ENCODE measurements at regions not wholly inside any gene's neighbourhood (a gene's known extent, or its start where the extent isn't known, plus 50 kb on each side); places are given as distances from the start of the nearest gene placed in this dataset.

- no peaks in the 10 kb centered on the region for H3K27me3 ChIP-seq (ENCODE audit: control insufficient read depth in 1 of 2, insufficient read depth in 2 of 2, low read length in 1 of 2)
- no peaks in the 10 kb centered on the region for H3K4me1 ChIP-seq (ENCODE audit: control insufficient read depth in 1 of 2, insufficient read depth in 2 of 2, low read length in 2 of 2)
- H3K4me3 ChIP-seq (ENCODE audit: low read length in 2 of 2) = no peak overlapping the region
- intact Hi-C loops (cut with DNase I) = no loop called here
- DNase-seq (no peak), ATAC-seq (ENCODE audit: low FRiP score) (no peak)
- WGBS, 2 donors = 76 to 78% methylated on average over 13 of the region's 13 CpGs
- no peaks in the 10 kb centered on the region for H3K36me3 ChIP-seq (ENCODE audit: control insufficient read depth in 1 of 2, insufficient read depth in 2 of 2, low read length in 1 of 2)
- peaks cover 2% of the 10 kb centered on the region for H3K9me3 ChIP-seq (ENCODE audit: control insufficient read depth, low read length)
- no peak overlapping the region for H3K27ac ChIP-seq (ENCODE audit: low read depth in 1 of 2, low read length in 2 of 2)
Observed at GRCh38 chr3:143201870-143202752, 82.5 kb downstream of the CHST2 start.

DNA sequence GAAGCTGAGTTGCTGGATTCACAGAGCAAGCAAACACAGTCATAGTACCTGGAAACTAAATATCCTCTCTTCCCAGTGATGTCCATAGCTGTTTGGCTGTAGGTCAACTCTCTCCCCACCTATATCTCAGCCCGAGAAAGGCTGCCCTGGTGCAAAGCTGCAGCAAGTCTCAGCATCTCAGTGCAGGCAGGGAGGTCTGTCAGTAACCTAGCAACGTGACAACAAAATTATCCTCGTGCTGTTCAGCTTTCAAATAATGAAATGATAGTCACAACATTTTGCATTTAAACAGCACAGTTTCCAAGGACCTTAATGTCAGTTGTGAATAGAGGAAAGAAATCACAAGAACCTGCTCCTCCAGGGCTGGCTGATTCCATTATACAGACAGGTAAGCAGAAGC is 83.6 kb downstream of the CHST2 start:
- Histone ChIP-seq H3K27me3 (ENCODE audit: control insufficient read depth in 1 of 2, insufficient read depth in 2 of 2, low read length in 1 of 2) (no peaks in the 10 kb centered on the region), H3K4me1 (ENCODE audit: control insufficient read depth in 1 of 2, insufficient read depth in 2 of 2, low read length in 2 of 2) (no peaks in the 10 kb centered on the region), H3K4me3 (ENCODE audit: low read length in 2 of 2) (no peak overlapping the region), H3K9me3 (ENCODE audit: control insufficient read depth, low read length) (peaks cover 2% of the 10 kb centered on the region), H3K36me3 (ENCODE audit: control insufficient read depth in 1 of 2, insufficient read depth in 2 of 2, low read length in 1 of 2) (no peaks in the 10 kb centered on the region), H3K27ac (ENCODE audit: low read depth in 1 of 2, low read length in 2 of 2) (no peak overlapping the region)
- WGBS, 2 donors = 54 to 55% methylated on average over 3 of the region's 3 CpGs
- ATAC-seq (ENCODE audit: low FRiP score) (no peak), DNase-seq (no peak)
- intact Hi-C loops (cut with DNase I) = no loop called here

GRCh38 chr3:143203848-143204247 is 84.3 kb downstream of the CHST2 start:
- H3K4me3 ChIP-seq (ENCODE audit: low read length in 2 of 2) = no peak overlapping the region

GRCh38 chr3:143206955-143207337 is 87.4 kb downstream of the CHST2 start:
- Histone ChIP-seq H3K4me3 (ENCODE audit: low read length in 2 of 2) (no peak overlapping the region), H3K36me3 (ENCODE audit: control insufficient read depth in 1 of 2, insufficient read depth in 2 of 2, low read length in 1 of 2) (no peaks in the 10 kb centered on the region), H3K27me3 (ENCODE audit: control insufficient read depth in 1 of 2, insufficient read depth in 2 of 2, low read length in 1 of 2) (no peaks in the 10 kb centered on the region), H3K9me3 (ENCODE audit: control insufficient read depth, low read length) (peaks cover 2% of the 10 kb centered on the region), H3K27ac (ENCODE audit: low read depth in 1 of 2, low read length in 2 of 2) (no peak overlapping the region), H3K4me1 (ENCODE audit: control insufficient read depth in 1 of 2, insufficient read depth in 2 of 2, low read length in 2 of 2) (no peaks in the 10 kb centered on the region)
- intact Hi-C loops (cut with DNase I) = no loop called here
- no peak for ATAC-seq (ENCODE audit: low FRiP score)
- DNase-seq = no peak
- WGBS, 2 donors = 66 to 91% methylated on average over 4 of the region's 4 CpGs

More at GRCh38 chr3:143203848-143204247, 84.3 kb downstream of the CHST2 start:
- Histone ChIP-seq H3K4me1 (ENCODE audit: control insufficient read depth in 1 of 2, insufficient read depth in 2 of 2, low read length in 2 of 2) (no peaks in the 10 kb centered on the region), H3K36me3 (ENCODE audit: control insufficient read depth in 1 of 2, insufficient read depth in 2 of 2, low read length in 1 of 2) (no peaks in the 10 kb centered on the region), H3K27me3 (ENCODE audit: control insufficient read depth in 1 of 2, insufficient read depth in 2 of 2, low read length in 1 of 2) (no peaks in the 10 kb centered on the region), H3K27ac (ENCODE audit: low read depth in 1 of 2, low read length in 2 of 2) (no peak overlapping the region), H3K9me3 (ENCODE audit: control insufficient read depth, low read length) (peaks cover 2% of the 10 kb centered on the region)
- DNase-seq (no peak), ATAC-seq (ENCODE audit: low FRiP score) (no peak)
- WGBS, 2 donors = 79 to 84% methylated on average over 3 of the region's 3 CpGs
- intact Hi-C loops (cut with DNase I) = no loop called here

DNA sequence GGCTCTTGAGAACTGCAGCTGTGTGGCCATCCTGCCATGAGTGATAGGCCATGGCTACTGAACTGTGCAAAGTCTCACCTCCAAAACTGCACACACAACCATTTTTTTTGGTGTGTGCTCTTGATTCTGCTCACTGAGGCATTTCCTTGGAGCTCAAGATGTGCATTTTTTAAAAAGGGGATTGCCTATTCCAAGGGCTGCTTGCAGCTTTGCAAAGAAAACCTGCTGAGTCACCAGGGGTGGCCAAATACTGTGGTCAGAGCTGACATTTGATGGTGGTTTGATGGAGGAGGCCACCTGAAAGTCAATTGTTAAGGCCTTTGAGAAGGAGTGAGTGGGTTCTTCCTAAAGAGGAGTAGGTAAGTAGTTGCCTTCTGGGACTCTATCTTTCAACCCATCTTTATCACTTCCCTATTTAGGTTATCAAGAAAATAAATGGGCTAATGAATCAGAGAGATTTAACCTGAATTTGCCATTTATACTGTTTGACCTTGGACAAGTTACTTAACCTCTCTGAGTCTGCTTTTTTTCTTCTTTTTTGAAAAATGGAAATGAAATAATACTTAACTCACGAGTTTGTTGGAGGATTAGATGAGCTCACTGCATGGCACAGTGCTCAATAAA is 87.9 kb downstream of the CHST2 start:
- H3K9me3 ChIP-seq (ENCODE audit: control insufficient read depth, low read length) = peaks cover 2% of the 10 kb centered on the region
- H3K4me3 ChIP-seq (ENCODE audit: low read length in 2 of 2) = no peak overlapping the region
- DNase-seq (no peak), ATAC-seq (ENCODE audit: low FRiP score) (no peak)
- H3K36me3 ChIP-seq (ENCODE audit: control insufficient read depth in 1 of 2, insufficient read depth in 2 of 2, low read length in 1 of 2) = no peaks in the 10 kb centered on the region
- no peaks in the 10 kb centered on the region for H3K4me1 ChIP-seq (ENCODE audit: control insufficient read depth in 1 of 2, insufficient read depth in 2 of 2, low read length in 2 of 2)
- H3K27me3 ChIP-seq (ENCODE audit: control insufficient read depth in 1 of 2, insufficient read depth in 2 of 2, low read length in 1 of 2) = no peaks in the 10 kb centered on the region
- intact Hi-C loops (cut with DNase I) = no loop called here
- 97 to 100% methylated on average over 1 of the region's 1 CpG for WGBS, 2 donors
- no peak overlapping the region for H3K27ac ChIP-seq (ENCODE audit: low read depth in 1 of 2, low read length in 2 of 2)

DNA sequence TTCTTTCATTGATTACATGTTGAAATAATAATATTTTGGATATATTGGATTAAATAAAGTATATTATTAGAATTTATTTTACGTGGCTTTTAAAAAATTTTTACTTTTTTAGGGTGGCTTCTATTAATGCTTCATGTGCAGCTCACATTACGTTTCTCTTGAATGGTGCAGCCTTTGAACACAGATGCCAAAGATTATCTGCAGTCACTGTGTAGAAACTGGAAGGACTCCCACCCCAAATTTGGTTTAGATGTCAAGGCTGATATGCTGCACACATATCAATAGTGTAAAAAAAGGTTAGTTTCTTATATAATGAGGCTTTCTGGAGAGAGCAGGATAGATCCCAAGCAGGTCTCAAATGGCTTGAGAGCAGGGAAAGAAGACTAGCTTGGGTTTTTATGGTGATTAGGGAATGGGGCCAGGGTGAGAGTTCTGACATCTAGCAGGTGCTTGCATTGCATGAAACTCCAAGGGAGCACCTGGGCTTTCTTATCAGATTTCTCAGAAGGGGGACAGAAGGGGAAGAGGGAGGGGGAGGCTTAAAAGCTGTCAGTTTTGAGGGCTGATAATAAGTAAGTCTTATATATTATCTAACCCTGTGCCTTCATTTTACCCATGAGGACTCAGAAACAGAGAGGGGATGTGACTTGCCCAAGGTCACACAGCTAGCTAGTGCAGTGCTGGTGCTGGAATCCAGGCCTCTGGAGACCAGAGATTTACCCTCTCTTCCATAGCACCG is 89.6 kb downstream of the CHST2 start:
- Histone ChIP-seq H3K4me1 (ENCODE audit: control insufficient read depth in 1 of 2, insufficient read depth in 2 of 2, low read length in 2 of 2) (no peaks in the 10 kb centered on the region), H3K27me3 (ENCODE audit: control insufficient read depth in 1 of 2, insufficient read depth in 2 of 2, low read length in 1 of 2) (no peaks in the 10 kb centered on the region), H3K36me3 (ENCODE audit: control insufficient read depth in 1 of 2, insufficient read depth in 2 of 2, low read length in 1 of 2) (no peaks in the 10 kb centered on the region), H3K27ac (ENCODE audit: low read depth in 1 of 2, low read length in 2 of 2) (no peak overlapping the region), H3K9me3 (ENCODE audit: control insufficient read depth, low read length) (peaks cover 2% of the 10 kb centered on the region), H3K4me3 (ENCODE audit: low read length in 2 of 2) (no peak overlapping the region)
- WGBS, 2 donors = 72 to 77% methylated on average over 3 of the region's 3 CpGs
- DNase-seq (no peak), ATAC-seq (ENCODE audit: low FRiP score) (no peak)
- intact Hi-C loops (cut with DNase I) = no loop called here

- no peak for ATAC-seq (ENCODE audit: low FRiP score)
- no peaks in the 10 kb centered on the region for H3K4me1 ChIP-seq (ENCODE audit: control insufficient read depth in 1 of 2, insufficient read depth in 2 of 2, low read length in 2 of 2)
- no peak overlapping the region for H3K27ac ChIP-seq (ENCODE audit: low read depth in 1 of 2, low read length in 2 of 2)
- H3K27me3 ChIP-seq (ENCODE audit: control insufficient read depth in 1 of 2, insufficient read depth in 2 of 2, low read length in 1 of 2) = no peaks in the 10 kb centered on the region
- no peak overlapping the region for H3K4me3 ChIP-seq (ENCODE audit: low read length in 2 of 2)
- peaks cover 1% of the 10 kb centered on the region for H3K9me3 ChIP-seq (ENCODE audit: control insufficient read depth, low read length)
- H3K36me3 ChIP-seq (ENCODE audit: control insufficient read depth in 1 of 2, insufficient read depth in 2 of 2, low read length in 1 of 2) = no peaks in the 10 kb centered on the region
- intact Hi-C loops (cut with DNase I) = no loop called here
- no peak for DNase-seq
- WGBS, 2 donors = 64 to 67% methylated on average over 4 of the region's 4 CpGs
Observed at GRCh38 chr3:143209715-143210059, 90.1 kb downstream of the CHST2 start.

DNA sequence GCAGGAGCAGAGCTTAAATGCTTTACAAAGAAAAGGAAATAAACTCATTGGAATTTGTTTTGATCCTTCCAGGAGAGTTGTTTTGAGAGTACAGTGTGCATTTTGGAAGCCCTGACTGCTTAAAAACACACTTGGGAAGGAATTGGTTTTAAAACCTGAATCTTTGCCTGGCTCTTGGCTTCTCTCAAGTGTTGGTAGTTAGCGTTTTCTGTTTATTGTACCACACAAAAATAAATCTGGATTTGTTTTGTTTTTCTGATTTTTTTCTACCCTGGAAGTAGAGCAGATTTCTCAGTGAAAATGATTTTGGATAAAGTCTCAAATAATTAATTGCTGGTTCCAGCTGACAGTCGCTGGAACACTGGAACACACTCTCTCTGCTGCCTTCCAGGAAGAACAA is 90.6 kb downstream of the CHST2 start:
- intact Hi-C loops (cut with DNase I) = no loop called here
- no peak overlapping the region for H3K4me3 ChIP-seq (ENCODE audit: low read length in 2 of 2)
- peaks cover 0 to 2% of the 10 kb centered on the region in 2 donors for H3K4me1 ChIP-seq (ENCODE audit: control insufficient read depth in 1 of 2, insufficient read depth in 2 of 2, low read length in 2 of 2)
- ATAC-seq (ENCODE audit: low FRiP score) (no peak), DNase-seq (no peak)
- H3K27me3 ChIP-seq (ENCODE audit: control insufficient read depth in 1 of 2, insufficient read depth in 2 of 2, low read length in 1 of 2) = no peaks in the 10 kb centered on the region
- 6 to 13% methylated on average over 2 of the region's 2 CpGs for WGBS, 2 donors
- H3K9me3 ChIP-seq (ENCODE audit: control insufficient read depth, low read length) = peaks cover 1% of the 10 kb centered on the region
- no peak overlapping the region for H3K27ac ChIP-seq (ENCODE audit: low read depth in 1 of 2, low read length in 2 of 2)
- H3K36me3 ChIP-seq (ENCODE audit: control insufficient read depth in 1 of 2, insufficient read depth in 2 of 2, low read length in 1 of 2) = no peaks in the 10 kb centered on the region

Data from aorta (tissue), 5 donors.